ENCODE measurements at regions not wholly inside any gene's neighbourhood (a gene's known extent, or its start where the extent isn't known, plus 50 kb on each side); places are given as distances from the start of the nearest gene placed in this dataset.
"Not testable (repeated sequence)": the region's sequence is repeated elsewhere in the genome, so short reads cannot be mapped to it uniquely, and the experiment has no call there.

- no peak for DNase-seq
Observed at GRCh38 chr11:81870815-81871214, 862.8 kb downstream of the FAM181B start.

- DNase-seq = no peak
Observed at GRCh38 chr11:81870066-81870412, 863.6 kb downstream of the FAM181B start.

GRCh38 chr11:81869351-81870065, 864.2 kb downstream of the FAM181B start:
- DNase-seq = peak; percentile 71

GRCh38 chr11:81866896-81867295, 866.8 kb downstream of the FAM181B start:
- DNase-seq = no peak

- DNase-seq = no peak
Observed at GRCh38 chr11:81857386-81857785, 876.3 kb downstream of the FAM181B start.

- DNase-seq = no peak
Observed at GRCh38 chr11:81853791-81854190, 879.9 kb downstream of the FAM181B start.

GRCh38 chr11:81852896-81853295, 880.8 kb downstream of the FAM181B start:
- no peak for DNase-seq

GRCh38 chr11:81840380-81840779, 893.3 kb downstream of the FAM181B start:
- no peak for DNase-seq

GRCh38 chr11:81839976-81840375, 893.7 kb downstream of the FAM181B start:
- no peak for DNase-seq

GRCh38 chr11:81839016-81839415, 894.6 kb downstream of the FAM181B start:
- DNase-seq = no peak

- no peak for DNase-seq
Observed at GRCh38 chr11:81829976-81830375, 903.7 kb downstream of the FAM181B start.

GRCh38 chr11:81825346-81825745, 908.3 kb downstream of the FAM181B start:
- DNase-seq = no peak

- no peak for DNase-seq
Observed at GRCh38 chr11:81819462-81819861, 914.2 kb downstream of the FAM181B start.

- DNase-seq = no peak
Observed at GRCh38 chr11:81804858-81805257, 928.8 kb downstream of the FAM181B start.

GRCh38 chr11:81802591-81802990, 931.1 kb downstream of the FAM181B start:
- no peak for DNase-seq

- no peak for DNase-seq
Observed at GRCh38 chr11:81792416-81792815, 941.2 kb downstream of the FAM181B start.

- DNase-seq = no peak
Observed at GRCh38 chr11:81787584-81788049, 946.0 kb downstream of the FAM181B start.

GRCh38 chr11:81772166-81772565, 961.5 kb downstream of the FAM181B start:
- no peak for DNase-seq

GRCh38 chr11:81769906-81770305, 963.8 kb downstream of the FAM181B start:
- not testable (repeated sequence) for DNase-seq

GRCh38 chr11:81756864-81757595, 976.6 kb downstream of the FAM181B start:
- no peak for DNase-seq

- DNase-seq = no peak
Observed at GRCh38 chr11:81749245-81749644, 984.4 kb downstream of the FAM181B start.

GRCh38 chr11:81744336-81745116, 989.1 kb downstream of the FAM181B start:
- no peak for DNase-seq

- DNase-seq = no peak
Observed at GRCh38 chr11:81725701-81726100, 1008.0 kb downstream of the FAM181B start.

- DNase-seq = no peak
Observed at GRCh38 chr11:81717695-81718094, 1016.0 kb downstream of the FAM181B start.

All from effector CD8-positive, alpha-beta T cell (primary cell).